Right renal cortex interstitium (tissue), 3 donors: ENCODE measurements at regions not wholly inside any gene's neighbourhood (a gene's known extent, or its start where the extent isn't known, plus 50 kb on each side); places are given as distances from the start of the nearest gene placed in this dataset.

Source experiments
- DNase-seq, 3 donors: peaks; one replicate each; pipeline ENCODE4 v3.0.0-alpha.2; 2013; ENCODE audit warnings: low read depth in 3 of 3, low spot score in 2 of 3

DNA sequence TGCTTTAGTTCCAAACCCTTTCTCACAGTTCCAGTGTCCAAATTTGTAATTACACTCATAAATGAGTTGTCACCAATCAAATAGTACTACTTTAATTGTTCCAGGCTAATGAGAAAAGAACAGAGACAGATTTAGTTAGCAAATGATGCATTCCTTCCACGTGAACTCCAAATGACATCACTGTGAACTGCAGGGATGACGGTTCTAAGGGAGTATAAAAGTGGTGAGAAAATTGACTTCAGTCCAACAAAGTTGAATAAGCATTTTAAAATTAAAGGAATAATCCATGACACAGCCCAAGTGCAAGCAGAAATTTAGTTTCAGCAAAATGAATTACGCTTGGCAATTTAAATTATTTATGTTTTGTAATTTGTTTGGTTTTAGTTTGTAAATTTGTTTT is 102.0 kb upstream of the LRATD1 start:
- no peak for DNase-seq

DNA sequence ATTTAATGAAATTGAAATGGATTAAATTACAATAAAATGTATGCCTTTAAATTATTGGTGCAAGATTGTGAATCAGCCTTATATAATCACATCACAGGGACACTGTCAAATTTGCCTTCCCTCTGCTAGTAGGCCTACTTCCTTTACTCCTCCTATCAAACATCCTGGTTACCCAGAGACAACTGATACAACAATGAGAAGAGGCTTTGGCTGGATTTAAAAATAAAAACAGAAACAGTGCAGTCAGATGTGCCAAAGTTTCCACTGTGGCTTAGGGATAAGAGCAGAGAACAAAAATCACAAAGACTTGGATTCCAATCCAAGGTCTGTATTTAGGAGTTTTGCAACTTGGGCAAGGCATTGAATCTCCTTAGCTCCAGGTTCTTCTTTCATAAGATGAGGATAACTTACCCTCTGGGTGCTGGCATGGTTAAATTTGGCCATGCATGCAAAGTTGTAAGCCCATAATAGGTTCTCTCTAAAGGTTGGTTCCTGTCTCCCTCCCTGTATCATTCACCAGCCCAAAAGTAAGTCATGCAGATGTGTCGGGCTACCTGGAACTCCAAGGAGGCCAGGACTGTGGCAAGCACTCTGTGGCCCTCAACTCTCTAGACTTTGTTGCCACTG is 99.3 kb upstream of the LRATD1 start:
- no peak for DNase-seq

DNA sequence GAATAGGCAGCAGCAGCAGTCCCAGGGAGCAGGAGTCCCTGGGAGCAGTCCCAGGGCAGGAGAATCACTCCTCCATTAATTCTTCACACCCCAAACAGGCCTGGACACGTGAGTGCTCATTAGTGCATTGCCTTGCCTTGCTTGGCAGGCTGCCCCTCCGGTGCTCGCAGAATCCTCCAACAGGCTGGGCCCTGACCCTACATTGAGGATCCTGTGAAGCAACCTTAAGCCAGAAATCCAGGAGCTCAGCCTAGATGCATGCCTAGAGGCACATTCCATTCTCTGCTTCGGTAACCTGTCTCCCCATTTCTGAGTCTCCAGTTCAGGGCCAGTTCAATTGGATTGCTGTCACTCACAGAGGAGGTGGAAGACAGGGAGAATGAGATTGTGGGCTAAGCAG is 97.4 kb upstream of the LRATD1 start:
- no peak for DNase-seq

DNA sequence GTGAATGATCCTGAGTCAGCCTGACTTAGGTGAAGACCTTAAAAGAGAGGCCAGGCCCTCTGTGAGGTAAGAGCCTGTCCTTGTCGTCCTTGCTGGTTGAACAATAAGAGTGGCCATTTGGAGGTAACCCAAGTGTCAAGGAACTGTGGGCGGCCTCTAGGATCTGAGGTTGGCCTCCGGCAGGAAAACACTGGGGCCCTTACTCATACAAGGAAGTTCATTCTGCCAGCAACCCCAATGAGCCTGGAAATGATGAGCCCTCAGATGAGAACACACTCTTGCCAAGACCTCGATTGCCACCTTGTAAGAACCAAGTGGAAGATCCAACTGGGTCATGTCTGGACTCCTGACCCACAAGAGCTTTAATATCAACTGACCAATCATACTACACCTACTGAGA is 95.5 kb upstream of the LRATD1 start:
- no peak for DNase-seq

DNA sequence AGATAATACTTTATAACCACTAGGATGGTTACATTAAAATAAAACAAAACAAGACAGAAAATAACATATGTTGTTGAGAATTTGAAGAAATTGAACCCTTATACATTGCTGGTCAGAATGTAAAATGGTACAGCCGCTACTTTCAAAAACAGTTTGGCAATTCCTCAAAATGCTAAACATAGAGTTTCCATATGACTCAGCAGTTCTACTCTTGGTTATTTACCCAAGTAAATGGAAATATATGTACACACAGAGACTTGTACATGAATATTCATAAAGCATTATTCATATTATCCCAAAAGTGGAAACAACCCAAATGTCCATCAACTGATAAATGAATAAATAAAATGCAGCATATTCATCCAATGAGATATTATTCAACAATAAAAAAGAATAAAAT is 92.5 kb upstream of the LRATD1 start:
- DNase-seq = no peak

DNA sequence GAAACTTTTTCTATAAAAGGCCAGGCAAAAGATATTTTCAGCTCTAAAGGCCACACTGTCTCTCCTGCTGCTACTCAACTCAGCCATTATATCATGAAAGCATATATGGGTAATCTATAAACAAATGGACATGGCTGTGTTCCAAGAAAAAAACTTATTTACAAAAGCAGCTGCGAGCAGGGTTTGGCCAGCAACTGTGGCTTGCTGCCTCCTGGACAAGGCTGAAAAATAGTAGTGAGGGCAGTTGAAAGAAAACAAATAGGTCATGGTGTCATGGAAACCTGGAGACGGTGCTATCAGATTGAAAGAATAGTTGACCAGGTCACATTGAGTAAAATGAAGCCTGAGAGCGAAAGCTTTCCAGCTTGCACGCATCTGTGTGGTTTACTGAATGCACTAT is 89.2 kb upstream of the LRATD1 start:
- DNase-seq = no peak

DNA sequence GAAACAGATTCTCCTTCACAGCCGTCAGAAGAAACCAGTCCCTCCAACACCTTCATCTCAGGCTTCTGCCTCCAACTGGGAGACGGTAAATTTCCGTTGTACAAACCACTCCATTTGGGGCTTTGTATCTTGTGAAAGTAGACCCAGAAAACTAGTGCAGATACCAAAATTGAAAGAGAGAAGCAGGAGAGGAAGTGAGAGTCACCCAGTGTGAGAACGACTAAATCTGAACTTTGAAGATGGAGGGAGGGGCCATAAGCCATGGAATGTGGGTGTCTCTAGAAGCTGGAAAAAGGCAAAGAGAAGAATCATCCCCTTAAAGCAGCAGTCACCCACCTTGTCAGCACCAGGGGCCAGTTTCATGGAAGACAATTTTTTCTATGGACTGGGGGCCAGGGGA is 88.3 kb upstream of the LRATD1 start:
- no peak for DNase-seq

DNA sequence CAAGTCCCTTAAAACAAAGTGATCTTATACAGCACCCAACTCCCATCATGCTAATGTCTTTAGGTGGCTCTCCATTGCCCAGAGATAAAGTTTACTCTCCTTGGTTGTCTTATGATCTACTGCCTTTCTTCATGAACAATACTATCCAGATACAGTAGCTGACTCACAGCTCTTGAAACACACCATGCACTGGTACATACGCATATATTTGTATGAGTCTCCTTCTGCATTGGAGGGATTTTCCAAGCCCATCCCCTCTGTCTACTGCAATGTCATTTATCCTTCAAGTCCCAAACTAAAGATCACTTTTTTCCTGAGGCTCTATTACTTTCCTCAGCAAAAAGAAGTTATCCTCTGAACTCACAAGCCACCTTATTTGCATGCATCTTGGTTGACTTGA is 84.7 kb upstream of the LRATD1 start:
- no peak for DNase-seq

DNA sequence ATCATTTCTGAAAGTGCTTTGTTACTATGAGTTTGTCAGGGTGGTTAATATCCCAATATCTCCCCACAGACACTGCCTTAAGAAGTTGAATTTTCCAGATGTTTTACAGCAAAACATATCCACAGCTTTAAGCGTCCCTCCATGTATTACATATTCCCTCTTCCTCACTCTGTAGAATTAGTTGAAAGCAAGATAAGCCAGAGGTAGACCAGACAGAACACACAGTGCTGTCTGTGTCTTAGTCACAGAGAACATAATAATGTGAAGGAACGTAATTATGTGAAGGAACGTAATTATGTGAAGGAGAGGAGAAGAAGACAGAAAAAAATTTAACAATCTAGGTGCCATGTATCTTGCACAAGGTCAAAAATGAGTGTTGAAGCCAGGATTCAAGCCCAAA is 81.9 kb upstream of the LRATD1 start:
- no peak for DNase-seq

DNA sequence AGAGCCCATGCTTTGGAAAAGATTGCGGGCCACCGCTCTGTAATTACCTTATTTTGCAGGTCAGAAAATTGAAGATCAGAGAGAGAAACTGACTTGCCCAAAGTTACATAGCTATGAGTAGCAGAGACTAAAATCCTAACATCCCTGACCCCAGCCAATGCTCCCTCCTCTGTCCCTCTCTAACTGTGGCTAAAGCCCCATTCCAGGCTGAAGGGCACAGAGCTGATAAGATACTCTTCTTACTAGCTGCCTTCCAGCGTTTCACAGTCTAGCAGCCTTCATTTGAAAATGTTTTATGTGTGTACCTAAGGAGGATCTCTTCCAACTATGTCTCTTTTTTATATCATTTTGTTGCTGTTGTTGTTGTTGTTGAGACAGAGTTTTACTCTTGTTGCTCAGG is 81.4 kb upstream of the LRATD1 start:
- no peak for DNase-seq

DNA sequence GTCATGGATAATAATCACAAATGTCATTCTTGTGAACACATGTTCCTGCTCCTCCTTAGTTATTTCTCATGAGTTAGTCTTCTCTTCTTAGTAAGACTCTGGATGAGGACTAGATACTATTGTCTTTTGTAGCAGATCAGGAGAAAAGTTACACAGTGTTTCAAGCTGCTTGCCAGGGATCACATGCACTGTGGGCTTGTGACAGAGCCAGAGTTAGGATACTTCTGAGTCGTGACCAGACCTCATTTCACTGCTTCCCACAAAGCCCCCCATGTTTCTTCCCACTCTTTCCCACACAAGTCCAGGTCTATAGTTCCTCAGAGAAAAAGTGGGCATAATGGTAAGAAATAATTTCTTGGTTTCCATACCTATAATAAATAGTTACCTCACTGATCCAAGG is 80.2 kb upstream of the LRATD1 start:
- no peak for DNase-seq

DNA sequence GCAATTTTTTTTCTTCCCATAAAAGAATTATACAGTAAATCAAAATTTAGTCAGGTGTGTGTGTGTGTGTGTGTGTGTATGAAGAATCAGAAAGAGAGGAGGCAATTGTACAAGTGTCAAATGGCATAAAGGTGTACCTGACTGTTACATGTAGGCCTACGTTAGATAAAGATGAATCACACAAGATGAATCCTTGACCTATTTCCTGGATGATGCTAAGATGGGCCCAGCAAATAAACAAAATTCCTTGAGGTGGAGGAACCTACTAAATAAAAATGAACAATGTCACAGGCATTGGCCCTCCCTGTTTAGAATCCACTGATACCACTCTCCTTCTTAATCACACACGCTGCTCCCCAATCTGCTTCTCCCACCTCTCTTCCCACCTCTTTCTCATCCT is 79.7 kb upstream of the LRATD1 start:
- no peak for DNase-seq

DNA sequence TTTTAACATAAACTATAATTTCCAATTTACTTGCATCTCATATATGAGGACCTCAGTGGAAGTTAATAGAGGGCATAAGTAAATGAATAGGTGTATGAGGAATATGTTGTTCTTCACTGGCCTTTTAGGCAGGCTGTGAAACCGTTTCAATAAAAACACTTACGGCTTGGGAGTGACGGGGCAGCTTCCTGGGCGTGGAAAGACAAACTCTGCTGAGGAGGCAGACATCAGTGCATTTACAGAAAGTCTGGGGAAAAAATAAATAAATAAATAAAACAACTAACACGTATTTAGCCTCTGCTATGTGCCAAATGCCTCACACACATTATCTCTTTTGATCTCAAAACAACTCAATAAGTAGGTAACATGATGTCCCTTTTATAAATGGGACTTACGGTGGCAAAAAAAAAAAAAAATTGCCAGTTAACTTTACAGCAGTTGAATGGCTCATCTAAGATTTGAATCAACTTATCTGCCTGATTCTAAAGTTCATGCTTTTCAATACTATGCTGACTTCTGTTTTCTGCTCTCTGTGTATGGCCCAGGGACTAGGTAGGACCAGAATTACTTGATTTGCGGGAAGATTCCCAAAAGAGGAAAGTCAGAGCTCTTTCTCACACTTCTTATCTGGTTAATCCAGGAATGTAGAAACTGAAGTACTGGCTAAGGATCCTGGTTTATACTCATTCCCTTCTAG is 77.5 kb upstream of the LRATD1 start:
- DNase-seq = no peak

DNA sequence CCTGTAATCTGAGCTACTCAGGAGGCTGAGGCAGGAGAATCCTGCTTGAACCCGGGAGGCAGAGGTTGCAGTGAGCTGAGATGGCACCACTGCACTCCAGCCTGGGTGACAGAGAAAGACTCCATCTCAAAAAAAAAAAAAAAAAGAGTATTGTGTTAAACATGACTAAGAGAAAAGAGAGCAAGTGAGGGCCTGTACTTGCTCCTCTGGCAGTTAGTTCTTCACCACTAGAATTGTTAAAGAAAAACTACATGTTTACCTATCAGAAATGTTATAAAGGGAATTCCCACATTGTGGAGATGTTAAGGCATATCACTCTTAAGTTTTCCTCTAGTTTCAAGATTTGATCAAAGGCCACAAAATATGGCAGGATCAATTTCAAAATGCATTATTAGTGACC is 75.4 kb upstream of the LRATD1 start:
- no peak for DNase-seq

DNA sequence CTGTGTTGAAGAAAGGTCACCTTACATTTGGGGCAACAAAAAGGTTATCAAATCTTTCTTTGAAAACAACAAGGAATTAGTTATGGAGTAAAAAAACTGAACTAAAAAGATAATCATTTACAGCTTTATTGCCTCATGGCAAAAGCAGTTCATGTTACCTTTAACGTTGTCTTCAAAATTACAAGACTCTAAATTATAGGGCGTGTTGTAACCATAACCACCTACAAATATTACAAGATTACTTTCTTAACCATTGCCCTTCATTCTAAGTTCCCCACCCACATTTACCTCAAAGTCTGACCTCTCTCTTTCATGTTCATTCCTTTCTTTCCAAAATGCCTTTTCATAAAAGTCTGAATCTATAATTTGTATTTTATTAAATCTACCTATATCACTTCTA is 74.6 kb upstream of the LRATD1 start:
- no peak for DNase-seq

DNA sequence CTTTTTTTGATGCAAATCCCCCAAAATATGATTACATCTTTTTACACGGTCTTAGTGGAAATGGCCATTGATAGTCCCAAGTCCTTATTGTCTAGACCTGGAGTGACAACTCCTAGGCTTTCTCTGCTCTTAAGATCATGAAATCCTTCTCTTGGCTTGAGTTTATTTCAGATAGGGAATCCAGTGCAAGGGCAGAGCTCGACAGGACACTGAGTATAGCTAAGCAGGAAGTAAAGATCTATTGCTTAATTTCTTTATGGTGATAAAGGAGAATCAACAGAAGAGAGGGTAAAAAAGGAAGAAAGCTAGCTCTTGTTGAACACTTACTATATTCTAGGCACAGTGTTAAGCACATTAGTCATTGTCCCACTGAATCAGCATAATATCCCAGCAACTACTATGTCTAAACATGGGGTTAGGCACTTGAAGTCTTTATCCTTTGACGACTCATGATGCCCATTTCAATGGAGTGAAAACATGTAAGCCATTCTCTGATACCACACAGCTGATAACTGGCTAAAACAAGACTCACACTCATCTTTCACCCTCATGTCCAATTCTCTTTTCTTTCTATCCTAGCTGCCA is 74.1 kb upstream of the LRATD1 start:
- no peak for DNase-seq

DNA sequence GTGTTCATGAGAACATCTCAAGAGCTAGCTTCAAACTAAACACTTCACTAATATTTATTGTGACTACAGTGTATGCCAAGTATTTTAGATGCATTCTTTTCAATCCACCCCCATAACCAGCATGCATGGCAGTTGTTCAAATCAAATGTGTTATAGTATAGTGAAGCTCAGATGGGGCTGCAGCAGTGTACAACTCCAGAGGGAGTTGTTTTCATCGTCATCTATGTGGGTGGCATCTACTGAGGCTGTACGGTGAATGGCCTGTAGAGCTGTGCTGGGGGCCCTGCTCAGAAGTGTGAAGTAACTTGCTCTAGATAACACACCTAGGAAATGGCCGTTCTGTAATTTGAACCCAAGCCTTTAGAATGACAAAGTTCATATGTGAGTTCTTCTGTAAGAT is 71.8 kb upstream of the LRATD1 start:
- DNase-seq = no peak

DNA sequence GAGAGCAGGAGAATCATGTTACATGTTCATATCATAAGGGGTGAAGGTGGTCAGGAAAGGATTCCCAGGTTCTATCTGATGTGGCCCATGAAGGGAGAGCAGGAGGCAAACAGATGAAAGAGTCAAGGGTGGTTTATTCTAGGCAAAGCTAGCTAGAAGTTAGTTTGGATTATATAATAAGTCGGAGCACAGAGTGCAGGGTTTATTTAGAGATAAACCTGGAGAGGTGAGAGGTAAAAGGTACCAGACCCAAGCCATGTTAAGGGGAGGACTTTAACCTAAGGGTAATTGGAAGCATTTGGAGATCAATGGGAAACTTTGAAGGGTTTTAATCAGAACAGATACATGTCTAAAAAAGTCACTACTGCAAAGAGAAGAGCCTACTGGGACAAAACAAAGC is 69.2 kb upstream of the LRATD1 start:
- DNase-seq = no peak

DNA sequence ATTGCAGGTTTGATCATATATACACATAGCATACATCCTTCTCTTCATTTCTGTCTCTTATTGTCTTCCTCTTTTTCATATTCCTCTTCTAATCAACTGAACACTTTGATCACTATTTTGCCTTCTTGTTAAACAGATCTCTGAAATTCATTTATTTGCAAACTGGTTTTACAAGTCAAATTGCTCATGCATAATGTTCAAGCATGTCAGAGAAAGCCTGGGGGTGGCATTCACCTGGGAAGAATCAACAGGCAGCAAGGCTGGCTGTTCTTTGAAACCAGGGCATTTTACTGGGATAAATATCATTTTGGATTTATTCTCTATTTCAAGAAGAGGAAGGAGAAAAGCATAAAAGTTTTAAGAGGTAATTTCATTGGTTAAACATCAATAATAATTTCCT is 66.9 kb upstream of the LRATD1 start:
- no peak for DNase-seq

DNA sequence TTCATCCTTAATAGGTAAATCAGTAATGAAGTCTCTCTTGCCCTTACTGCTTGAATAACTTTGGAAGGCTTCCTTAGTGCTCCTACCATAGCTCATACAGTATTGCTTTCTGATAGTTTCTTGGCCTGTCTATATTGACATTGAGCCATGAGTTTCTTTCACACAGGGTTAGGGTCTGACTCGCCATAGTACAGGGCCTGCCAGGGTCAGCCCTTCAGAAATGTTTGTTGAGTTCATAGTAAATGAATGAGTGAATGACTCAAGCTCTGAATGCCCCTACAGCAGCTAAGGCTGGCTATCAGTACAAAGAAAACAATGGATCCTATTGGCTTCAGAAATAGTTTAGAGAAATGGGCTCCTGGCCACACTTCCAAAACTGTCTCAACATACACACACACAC is 65.0 kb upstream of the LRATD1 start:
- DNase-seq = no peak

DNA sequence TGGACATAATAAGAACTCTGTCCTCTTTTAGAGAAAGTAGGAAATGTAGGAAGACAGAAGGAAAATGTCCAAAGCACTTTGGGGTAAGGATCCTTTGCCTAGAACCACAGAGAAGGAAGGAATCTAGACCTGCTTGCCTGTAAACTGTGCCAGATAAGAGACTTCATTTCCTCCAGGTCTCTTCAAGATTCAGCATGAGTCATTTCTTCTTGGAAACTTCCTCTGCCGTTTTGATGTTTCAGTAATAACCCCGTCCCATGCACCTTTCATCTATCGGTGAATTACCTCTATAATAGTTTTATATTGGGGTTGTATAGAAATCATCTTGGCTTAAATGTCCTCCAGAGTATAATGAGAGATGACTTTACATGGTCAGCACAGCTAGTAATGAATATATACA is 63.2 kb upstream of the LRATD1 start:
- no peak for DNase-seq

DNA sequence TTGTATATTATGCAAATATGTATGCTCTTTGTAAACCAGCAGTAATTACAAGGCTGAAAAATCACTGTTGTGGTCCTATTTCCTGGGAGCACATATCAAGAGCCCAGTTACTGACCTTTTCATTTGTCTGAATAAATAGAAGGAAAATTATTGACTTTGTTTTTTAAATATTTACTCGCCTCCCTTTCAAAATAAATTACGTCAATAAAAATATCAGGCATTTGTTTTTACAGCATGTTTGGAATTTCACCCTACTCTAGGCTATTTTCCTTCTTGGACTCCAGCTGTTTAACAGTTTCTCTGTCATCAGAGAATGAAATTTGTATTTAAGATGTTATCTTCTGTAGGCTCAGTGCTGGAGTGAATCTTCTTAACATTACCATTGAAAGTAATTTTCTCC is 59.9 kb upstream of the LRATD1 start:
- peak in 1 of 3 donors; percentile 18 for DNase-seq

DNA sequence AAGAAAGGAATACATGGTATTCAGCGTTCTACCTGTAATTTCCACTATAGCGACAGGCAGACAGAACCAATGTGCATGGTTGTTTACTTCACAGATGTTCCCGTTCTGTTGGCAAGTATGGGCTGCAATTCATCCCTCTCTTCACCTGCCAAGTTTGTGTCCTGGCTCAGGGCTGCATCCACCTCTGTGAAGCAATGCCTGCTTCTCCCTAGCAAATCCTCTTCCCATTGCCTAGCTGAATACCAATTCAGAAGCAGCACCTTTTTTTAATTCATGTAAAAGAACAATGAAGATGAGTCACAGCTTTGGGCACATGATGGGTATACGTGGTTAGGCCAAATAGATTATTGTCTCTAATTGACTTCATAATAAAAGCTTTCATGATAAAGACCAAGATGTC is 54.7 kb upstream of the LRATD1 start:
- no peak for DNase-seq
